Testis (tissue), 2 donors: ENCODE measurements at regions not wholly inside any gene's neighbourhood (a gene's known extent, or its start where the extent isn't known, plus 50 kb on each side); places are given as distances from the start of the nearest gene placed in this dataset.

Source experiments
- POLR2A ChIP-seq: fragments of 450-650 bp; IDR thresholded peaks from one replicate; pipeline ENCODE4 v1.6.1; 2017; ENCODE audit warnings: antibody characterized with exemption, mild to moderate bottlenecking, moderate library complexity
- TF ChIP-seq, protein P1 (sequence below), 3 experiments: fragments of 450-650 bp in 2 of 3; fragments of 200-600 bp in 1 of 3; sonication (generic) in 1 of 3; IDR thresholded peaks; one replicate each; pipeline ENCODE4 v1.5.1; 2016 to 2019; ENCODE audit warnings: antibody characterized with exemption in 3 of 3, mild to moderate bottlenecking in 2 of 3, moderate library complexity in 1 of 3

- TF ChIP-seq, protein P1, sequence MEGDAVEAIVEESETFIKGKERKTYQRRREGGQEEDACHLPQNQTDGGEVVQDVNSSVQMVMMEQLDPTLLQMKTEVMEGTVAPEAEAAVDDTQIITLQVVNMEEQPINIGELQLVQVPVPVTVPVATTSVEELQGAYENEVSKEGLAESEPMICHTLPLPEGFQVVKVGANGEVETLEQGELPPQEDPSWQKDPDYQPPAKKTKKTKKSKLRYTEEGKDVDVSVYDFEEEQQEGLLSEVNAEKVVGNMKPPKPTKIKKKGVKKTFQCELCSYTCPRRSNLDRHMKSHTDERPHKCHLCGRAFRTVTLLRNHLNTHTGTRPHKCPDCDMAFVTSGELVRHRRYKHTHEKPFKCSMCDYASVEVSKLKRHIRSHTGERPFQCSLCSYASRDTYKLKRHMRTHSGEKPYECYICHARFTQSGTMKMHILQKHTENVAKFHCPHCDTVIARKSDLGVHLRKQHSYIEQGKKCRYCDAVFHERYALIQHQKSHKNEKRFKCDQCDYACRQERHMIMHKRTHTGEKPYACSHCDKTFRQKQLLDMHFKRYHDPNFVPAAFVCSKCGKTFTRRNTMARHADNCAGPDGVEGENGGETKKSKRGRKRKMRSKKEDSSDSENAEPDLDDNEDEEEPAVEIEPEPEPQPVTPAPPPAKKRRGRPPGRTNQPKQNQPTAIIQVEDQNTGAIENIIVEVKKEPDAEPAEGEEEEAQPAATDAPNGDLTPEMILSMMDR (IDR thresholded peaks at IDR 0.05): no peak
- no peak for TF ChIP-seq POLR2A
Observed at GRCh38 chr1:191852907-191853306, 305.4 kb upstream of the RGS18 start.
